ENCODE measurements at regions not wholly inside any gene's neighbourhood (a gene's known extent, or its start where the extent isn't known, plus 50 kb on each side); places are given as distances from the start of the nearest gene placed in this dataset.
"Not testable (repeated sequence)": the region's sequence is repeated elsewhere in the genome, so short reads cannot be mapped to it uniquely, and the experiment has no call there.

GRCh38 chr18:71370671-71371445, 1082.0 kb downstream of the SOCS6 start:
- no peak for DNase-seq (ENCODE audit: low read depth)

- DNase-seq (ENCODE audit: low read depth), result no peak
Observed at GRCh38 chr18:71370095-71370494, 1081.2 kb downstream of the SOCS6 start.

GRCh38 chr18:71362140-71362539, 1073.3 kb downstream of the SOCS6 start:
- DNase-seq (ENCODE audit: low read depth), result no peak

- not testable (repeated sequence) for DNase-seq (ENCODE audit: low read depth)
Observed at GRCh38 chr18:71355599-71355998, 1066.8 kb downstream of the SOCS6 start.

- no peak for DNase-seq (ENCODE audit: low read depth)
Observed at GRCh38 chr18:71352618-71353017, 1063.8 kb downstream of the SOCS6 start.

GRCh38 chr18:71336576-71337210, 1047.8 kb downstream of the SOCS6 start:
- no peak for DNase-seq (ENCODE audit: low read depth)

GRCh38 chr18:71329563-71329962, 1040.7 kb downstream of the SOCS6 start:
- no peak for DNase-seq (ENCODE audit: low read depth)

- DNase-seq (ENCODE audit: low read depth), result no peak
Observed at GRCh38 chr18:71329114-71329513, 1040.3 kb downstream of the SOCS6 start.

GRCh38 chr18:71327850-71328249, 1039.0 kb downstream of the SOCS6 start:
- DNase-seq (ENCODE audit: low read depth), result no peak

- DNase-seq (ENCODE audit: low read depth), result no peak
Observed at GRCh38 chr18:71327441-71327840, 1038.6 kb downstream of the SOCS6 start.

- no peak for DNase-seq (ENCODE audit: low read depth)
Observed at GRCh38 chr18:71326826-71327225, 1038.0 kb downstream of the SOCS6 start.

GRCh38 chr18:71324356-71324755, 1035.5 kb downstream of the SOCS6 start:
- no peak for DNase-seq (ENCODE audit: low read depth)

GRCh38 chr18:71322201-71322600, 1033.4 kb downstream of the SOCS6 start:
- no peak for DNase-seq (ENCODE audit: low read depth)

- DNase-seq (ENCODE audit: low read depth), result no peak
Observed at GRCh38 chr18:71321319-71321718, 1032.5 kb downstream of the SOCS6 start.

GRCh38 chr18:71304856-71305255, 1016.0 kb downstream of the SOCS6 start:
- DNase-seq (ENCODE audit: low read depth), result no peak

- DNase-seq (ENCODE audit: low read depth), result not testable (repeated sequence)
Observed at GRCh38 chr18:71303743-71304142, 1014.9 kb downstream of the SOCS6 start.

- DNase-seq (ENCODE audit: low read depth), result no peak
Observed at GRCh38 chr18:71301596-71301995, 1012.8 kb downstream of the SOCS6 start.

GRCh38 chr18:71294201-71294600, 1005.4 kb downstream of the SOCS6 start:
- DNase-seq (ENCODE audit: low read depth), result not testable (repeated sequence)

GRCh38 chr18:71293322-71293721, 1004.5 kb downstream of the SOCS6 start:
- DNase-seq (ENCODE audit: low read depth), result no peak

GRCh38 chr18:71287268-71287667, 998.4 kb downstream of the SOCS6 start:
- no peak for DNase-seq (ENCODE audit: low read depth)

GRCh38 chr18:71252351-71252865, 963.6 kb downstream of the SOCS6 start:
- no peak for DNase-seq (ENCODE audit: low read depth)

GRCh38 chr18:71250191-71250590, 961.3 kb downstream of the SOCS6 start:
- DNase-seq (ENCODE audit: low read depth), result no peak

GRCh38 chr18:71249791-71250190, 960.9 kb downstream of the SOCS6 start:
- DNase-seq (ENCODE audit: low read depth), result no peak

All from ELR (cell line).